Endothelial cell of umbilical vein (primary cell): ENCODE measurements at regions not wholly inside any gene's neighbourhood (a gene's known extent, or its start where the extent isn't known, plus 50 kb on each side); places are given as distances from the start of the nearest gene placed in this dataset.

ENCODE experiments used
- BruUV-seq: library from RNA; stranded (reverse); fragments of 400-500 nt; replicated peaks from 2 replicates; lab custom pipeline; 2021; lab: Mats Ljungman, UMichigan
- CTCF ChIA-PET: fragments of 300-600, 350-600 bp; sonication (Branson Sonifier 250); formaldehyde crosslinking; loops from one replicate; lab custom pipeline; 2021; ENCODE audit warnings: antibody characterized with exemption, inconsistent platforms; lab: Charles Lee
- POLR2A ChIA-PET: fragments of 300-600, 350-600 bp; sonication (Branson Sonifier 250); formaldehyde crosslinking; loops from one replicate; lab custom pipeline; 2021; ENCODE audit warnings: antibody characterized with exemption, inconsistent platforms; lab: Charles Lee
- DNase-seq: peaks from one replicate; pipeline ENCODE4 v3.0.0-alpha.2; 2011; ENCODE audit warnings: low read depth, low spot score
- FAIRE-seq: peaks from 2 replicates; lab custom pipeline; 2011; peaks lifted over from hg19 to GRCh38; lab: Jason Lieb, UNC
- H2AFZ ChIP-seq: 2 replicates; pipeline ENCODE4 v1.6.0; 2012; ENCODE audit warnings: low read depth, low read length, control low read depth, inconsistent platforms
- H3K27ac ChIP-seq: 2 replicates; pipeline ENCODE4 v1.5.1; 2011; ENCODE audit warnings: low read depth, mild to moderate bottlenecking, control low read depth, low read length, moderate library complexity; ENCODE audit not compliant: insufficient read depth
- H3K27me3 ChIP-seq, 2 experiments: 2 replicates each; pipeline versions ENCODE4 v1.6.0 to v1.6.1; 2011; ENCODE audit warnings: low read length in 2 of 2, mixed read lengths in 1 of 2; ENCODE audit not compliant: control insufficient read depth in 2 of 2, insufficient read depth in 2 of 2
- H3K36me3 ChIP-seq, 2 experiments: 2 replicates in 1 of 2; 3 replicates in 1 of 2; pipeline ENCODE4 v1.5.1; 2011; ENCODE audit warnings: low read length in 2 of 2, mild to moderate bottlenecking in 1 of 2, moderate library complexity in 1 of 2; ENCODE audit not compliant: control insufficient read depth in 2 of 2, insufficient read depth in 2 of 2; ENCODE audit errors: extremely low read depth in 1 of 2
- H3K4me1 ChIP-seq: 3 replicates; pipeline ENCODE4 v1.5.1; 2011; ENCODE audit warnings: mild to moderate bottlenecking, low read length; ENCODE audit not compliant: control insufficient read depth, insufficient read depth; ENCODE audit errors: extremely low read depth
- H3K4me2 ChIP-seq: 2 replicates; pipeline ENCODE4 v1.6.1; 2011; ENCODE audit warnings: low read length, control low read depth, mixed read lengths; ENCODE audit not compliant: insufficient read depth
- H3K4me3 ChIP-seq, 3 experiments: fragments of 200-600 bp in 1 of 3; sonication (generic), shearing (Covaris generic) in 1 of 3; replicated peaks in 1 of 3; 2 replicates each; pipeline ENCODE4 v1.5.1; 2011 to 2016; ENCODE audit warnings: control low read depth in 3 of 3, low read length in 3 of 3, mild to moderate bottlenecking in 2 of 3, inconsistent platforms in 1 of 3, low read depth in 1 of 3, moderate library complexity in 1 of 3; ENCODE audit not compliant: insufficient read depth in 1 of 3
- H3K79me2 ChIP-seq: 2 replicates; pipeline ENCODE4 v1.6.0; 2012; ENCODE audit warnings: low read length, inconsistent platforms; ENCODE audit not compliant: control insufficient read depth, insufficient read depth
- H3K9ac ChIP-seq: replicated peaks from 2 replicates; pipeline ENCODE3; 2011; ENCODE audit warnings: low read length, control low read depth; ENCODE audit not compliant: insufficient read depth; ENCODE audit errors: extremely low read depth
- H3K9me1 ChIP-seq: replicated peaks from 3 replicates; pipeline ENCODE4 v1.6.0; 2011; ENCODE audit warnings: mild to moderate bottlenecking, low read length; ENCODE audit not compliant: control insufficient read depth, insufficient read depth; ENCODE audit errors: extremely low read depth
- H3K9me3 ChIP-seq: replicated peaks from 2 replicates; pipeline ENCODE4 v1.5.1; 2012; ENCODE audit warnings: low read length, inconsistent platforms; ENCODE audit not compliant: control insufficient read depth, insufficient read depth
- H4K20me1 ChIP-seq: replicated peaks from 2 replicates; pipeline ENCODE3; 2011; ENCODE audit warnings: mild to moderate bottlenecking, low read length; ENCODE audit not compliant: control insufficient read depth, insufficient read depth; ENCODE audit errors: extremely low read depth
- EZH2 ChIP-seq: IDR thresholded peaks from 2 replicates; pipeline ENCODE4 v1.6.1; 2012; ENCODE audit warnings: borderline replicate concordance, low read depth, mild to moderate bottlenecking, moderate library complexity, low read length, inconsistent platforms; ENCODE audit not compliant: severe bottlenecking
- FOS ChIP-seq: IDR thresholded peaks from 2 replicates; pipeline ENCODE4 v1.6.1; 2011; ENCODE audit warnings: mild to moderate bottlenecking, low read length, moderate library complexity, borderline replicate concordance; ENCODE audit not compliant: insufficient read depth
- JUN ChIP-seq: IDR thresholded peaks from 2 replicates; pipeline ENCODE4 v1.6.1; 2011; ENCODE audit warnings: borderline replicate concordance, low read depth; ENCODE audit not compliant: insufficient read length, insufficient read depth
- MYC ChIP-seq: IDR thresholded peaks from one replicate; pipeline ENCODE4 v1.6.1; 2011; ENCODE audit warnings: mild to moderate bottlenecking, low read depth, low read length
- POLR2A ChIP-seq: IDR thresholded peaks from 2 replicates; pipeline ENCODE4 v1.6.1; 2012; ENCODE audit warnings: low read depth, mild to moderate bottlenecking, control low read depth, low read length
- POLR2AphosphoS5 ChIP-seq: IDR thresholded peaks from 2 replicates; pipeline ENCODE4 v1.6.1; 2012; ENCODE audit warnings: low read depth, mild to moderate bottlenecking, control low read depth, low read length, moderate library complexity; ENCODE audit not compliant: insufficient read depth
- dilution Hi-C: fragments of 300-500 bp; cut with MboI; formaldehyde crosslinking; loops from one replicate; pipeline ENCODE4 v1.15.0; 2019; ENCODE audit warnings: low sequenced_read_pairs; ENCODE audit not compliant: extremely low pct_ligation_motif_present
- intact Hi-C: fragments of 100-400 bp; cut with micrococcal nuclease; formaldehyde crosslinking; loops from one replicate; pipeline ENCODE4 v1.10.0; 2022

GRCh38 chr13:31912647-31913401 is 118.8 kb upstream of the FRY start:
- dilution Hi-C loops (no loop called here), intact Hi-C loops (loop anchor here (5.0 to 10.0 kb wide), 3 partner anchors 109 to 752 kb away; no protein-coding TSS in a partner anchor)
- ChIA-PET POLR2A (no interaction called here), CTCF (interaction anchor here (1.2 kb wide), 1 partner anchor 668 kb away, joined by 7 read pairs; no protein-coding TSS in a partner anchor)
- H2AFZ ChIP-seq: no peak overlapping the region
- H3K79me2 ChIP-seq: no peaks in the 10 kb centered on the region
- no peak overlapping the region for H3K27ac ChIP-seq
- H3K9me1 ChIP-seq: no peaks in the 10 kb centered on the region
- H3K9ac ChIP-seq: no peak overlapping the region
- FAIRE-seq: no peak
- no peaks in the 10 kb centered on the region for H3K9me3 ChIP-seq
- TF ChIP-seq POLR2A: no peak
- TF ChIP-seq MYC: no peak
- no peak for TF ChIP-seq JUN
- no peak for TF ChIP-seq POLR2AphosphoS5
- no peak for TF ChIP-seq FOS
- no peak for TF ChIP-seq EZH2
- H3K36me3 ChIP-seq: no peaks in the 10 kb centered on the region
- H3K4me3 ChIP-seq: no peak overlapping the region
- no peaks in the 10 kb centered on the region for H4K20me1 ChIP-seq
- BruUV-seq: no TSS peak
- H3K27me3 ChIP-seq: peaks cover 0 to 6% of the 10 kb centered on the region in 2 experiments
- no peak overlapping the region for H3K4me2 ChIP-seq
- no peak for DNase-seq
- no peaks in the 10 kb centered on the region for H3K4me1 ChIP-seq

GRCh38 chr13:31913459-31913858 is 118.1 kb upstream of the FRY start:
- CTCF ChIA-PET: interaction anchor here (0.8 to 3.3 kb wide), 4 partner anchors 38 to 726 kb away, joined by 3 to 21 read pairs (median 6); no protein-coding TSS in a partner anchor
- intact Hi-C loops: loop anchor here (5.0 to 10.0 kb wide), 3 partner anchors 109 to 751 kb away; no protein-coding TSS in a partner anchor
- Histone ChIP-seq H3K9me1 (no peaks in the 10 kb centered on the region), H3K79me2 (no peaks in the 10 kb centered on the region), H3K27me3 (peaks cover 0 to 6% of the 10 kb centered on the region in 2 experiments), H3K36me3 (no peaks in the 10 kb centered on the region), H3K4me3 (no peak overlapping the region), H2AFZ (no peak overlapping the region), H3K4me1 (no peaks in the 10 kb centered on the region), H3K9me3 (no peaks in the 10 kb centered on the region), H4K20me1 (no peaks in the 10 kb centered on the region), H3K9ac (no peak overlapping the region), H3K27ac (no peak overlapping the region), H3K4me2 (no peak overlapping the region)
- dilution Hi-C loops: no loop called here
- TF ChIP-seq FOS: no peak
- BruUV-seq: no TSS peak
- FAIRE-seq: no peak
- POLR2A ChIA-PET: no interaction called here
- no peak for DNase-seq
